ENCODE measurements at regions not wholly inside any gene's neighbourhood (a gene's known extent, or its start where the extent isn't known, plus 50 kb on each side); places are given as distances from the start of the nearest gene placed in this dataset.

GRCh38 chr3:59245300-59245858 is 195.6 kb upstream of the CFAP20DC start:
- Histone ChIP-seq H3K9ac (ENCODE audit: control insufficient read depth, insufficient read depth, low read length) (no peak overlapping the region), H3K36me3 (ENCODE audit: control insufficient read depth in 2 of 2, insufficient read depth in 2 of 2, low read length in 1 of 2) (no peaks in the 10 kb centered on the region), H3K27ac (ENCODE audit: control insufficient read depth, insufficient read depth) (no peak overlapping the region), H3K4me2 (ENCODE audit: control insufficient read depth, insufficient read depth) (no peak overlapping the region), H3K4me3 (no peak overlapping the region), H4K20me1 (ENCODE audit: control insufficient read depth, insufficient read depth) (no peaks in the 10 kb centered on the region), H2AFZ (ENCODE audit: control insufficient read depth, low read depth, low read length) (no peak overlapping the region), H3K27me3 (replicated peaks in 1 of 2; ENCODE audit: control insufficient read depth in 2 of 2, insufficient read depth in 2 of 2, low read length in 1 of 2) (no peaks in the 10 kb centered on the region), H3K4me1 (ENCODE audit: control insufficient read depth, insufficient read depth, low read length) (peaks cover 18% of the 10 kb centered on the region), H3K79me2 (ENCODE audit: control insufficient read depth, insufficient read depth, low read length) (no peaks in the 10 kb centered on the region), H3K9me3 (replicated peaks; ENCODE audit: control insufficient read depth, insufficient read depth, low read length) (peaks cover 6% of the 10 kb centered on the region; the same call in 2 of the 3 replicates)
- BruUV-seq (replicated peaks): no TSS peak
- WGBS (ENCODE audit: insufficient coverage, insufficient replicate concordance, low lambda C conversion rate, missing lambda C conversion rate): 58% methylated on average over 5 of the region's 5 CpGs
- in situ Hi-C loops (cut with MboI) (no loop called here), intact Hi-C loops (cut with micrococcal nuclease; ENCODE audit: unreplicated experiment) (loop anchor here (5.0 kb wide), 1 partner anchor 142 kb away; no protein-coding TSS in a partner anchor)
- no peak for ATAC-seq
- no peak for FAIRE-seq
- SMC1A ChIA-PET (ENCODE audit: uncharacterized antibody, unreplicated experiment): interaction anchor here (1.0 to 5.3 kb wide), 13 partner anchors 9 to 551 kb away, joined by 3 to 102 read pairs (median 5); no protein-coding TSS in a partner anchor
- TF ChIP-seq CREM (IDR thresholded peaks at IDR 0.05; ENCODE audit: low read depth) (no peak), GATAD2B (conservative IDR thresholded peaks at IDR 0.05; ENCODE audit: low read depth) (no peak), IRF5 (IDR thresholded peaks at IDR 0.05; ENCODE audit: borderline replicate concordance) (no peak), ZNF687 (IDR thresholded peaks at IDR 0.05) (no peak), EP300 (IDR thresholded peaks at IDR 0.05; ENCODE audit: borderline replicate concordance in 1 of 2, control insufficient read depth in 1 of 2, low read depth in 2 of 2, low read length in 2 of 2) (no peak), ZBED1 (IDR thresholded peaks at IDR 0.05; ENCODE audit: borderline replicate concordance) (no peak)
- POLR2A ChIA-PET: interaction anchor here (5.6 kb wide), 1 partner anchor 9 kb away, joined by 35 read pairs; no protein-coding TSS in a partner anchor
- CTCF ChIA-PET: interaction anchor here (1.1 to 4.8 kb wide), 6 partner anchors 9 to 321 kb away, joined by 3 to 34 read pairs (median 3); no protein-coding TSS in a partner anchor
- RAD21 ChIA-PET (ENCODE audit: unreplicated experiment): interaction anchor here (1.0 to 5.2 kb wide), 8 partner anchors 9 to 201 kb away, joined by 3 to 77 read pairs (median 4); no protein-coding TSS in a partner anchor
- no peak for DNase-seq (ENCODE audit: low read depth, low spot score)
